ENCODE measurements at regions not wholly inside any gene's neighbourhood (a gene's known extent, or its start where the extent isn't known, plus 50 kb on each side); places are given as distances from the start of the nearest gene placed in this dataset.

- DNase-seq (ENCODE audit: low read depth in 2 of 2): no peak
Measured at GRCh38 chr22:47586038-47586437, 823.6 kb downstream of the TBC1D22A start.

- no peak for DNase-seq (ENCODE audit: low read depth in 2 of 2)
Measured at GRCh38 chr22:47583959-47584562, 821.6 kb downstream of the TBC1D22A start.

GRCh38 chr22:47582067-47582466 is 819.6 kb downstream of the TBC1D22A start:
- DNase-seq (ENCODE audit: low read depth in 2 of 2): no peak

- DNase-seq (ENCODE audit: low read depth in 2 of 2): no peak
Measured at GRCh38 chr22:47580121-47580520, 817.7 kb downstream of the TBC1D22A start.

- DNase-seq (ENCODE audit: low read depth in 2 of 2): no peak
Measured at GRCh38 chr22:47576908-47577307, 814.5 kb downstream of the TBC1D22A start.

GRCh38 chr22:47575291-47575690 is 812.8 kb downstream of the TBC1D22A start:
- DNase-seq (ENCODE audit: low read depth in 2 of 2): no peak

- DNase-seq (ENCODE audit: low read depth in 2 of 2): no peak
Measured at GRCh38 chr22:47574556-47574955, 812.1 kb downstream of the TBC1D22A start.

GRCh38 chr22:47573141-47573540 is 810.7 kb downstream of the TBC1D22A start:
- DNase-seq (ENCODE audit: low read depth in 2 of 2): no peak

GRCh38 chr22:47572443-47572842 is 810.0 kb downstream of the TBC1D22A start:
- DNase-seq (ENCODE audit: low read depth in 2 of 2): no peak

GRCh38 chr22:47571616-47572015 is 809.2 kb downstream of the TBC1D22A start:
- no peak for DNase-seq (ENCODE audit: low read depth in 2 of 2)

- no peak for DNase-seq (ENCODE audit: low read depth in 2 of 2)
Measured at GRCh38 chr22:47570851-47571250, 808.4 kb downstream of the TBC1D22A start.

GRCh38 chr22:47570300-47570685 is 807.8 kb downstream of the TBC1D22A start:
- no peak for DNase-seq (ENCODE audit: low read depth in 2 of 2)

GRCh38 chr22:47569389-47570299 is 807.2 kb downstream of the TBC1D22A start:
- DNase-seq (ENCODE audit: low read depth in 2 of 2): no peak

- DNase-seq (ENCODE audit: low read depth in 2 of 2): no peak
Measured at GRCh38 chr22:47568700-47569099, 806.2 kb downstream of the TBC1D22A start.

GRCh38 chr22:47567126-47568090 is 805.0 kb downstream of the TBC1D22A start:
- DNase-seq (ENCODE audit: low read depth in 2 of 2): no peak

GRCh38 chr22:47566491-47566890 is 804.0 kb downstream of the TBC1D22A start:
- no peak for DNase-seq (ENCODE audit: low read depth in 2 of 2)

GRCh38 chr22:47565607-47566006 is 803.2 kb downstream of the TBC1D22A start:
- DNase-seq (ENCODE audit: low read depth in 2 of 2): no peak

GRCh38 chr22:47564651-47565434 is 802.4 kb downstream of the TBC1D22A start:
- no peak for DNase-seq (ENCODE audit: low read depth in 2 of 2)

- DNase-seq (ENCODE audit: low read depth in 2 of 2): no peak
Measured at GRCh38 chr22:47564158-47564450, 801.7 kb downstream of the TBC1D22A start.

GRCh38 chr22:47563406-47564157 is 801.1 kb downstream of the TBC1D22A start:
- no peak for DNase-seq (ENCODE audit: low read depth in 2 of 2)

GRCh38 chr22:47561766-47562165 is 799.3 kb downstream of the TBC1D22A start:
- DNase-seq (ENCODE audit: low read depth in 2 of 2): no peak
